IPS-15b (cell line): ENCODE measurements at regions not wholly inside any gene's neighbourhood (a gene's known extent, or its start where the extent isn't known, plus 50 kb on each side); places are given as distances from the start of the nearest gene placed in this dataset.
"Not testable (repeated sequence)": the region's sequence is repeated elsewhere in the genome, so short reads cannot be mapped to it uniquely, and the experiment has no call there.

Experiments
- H3K27me3 ChIP-seq: one replicate; pipeline ENCODE4 v1.6.1; 2013; ENCODE audit warnings: low read length; ENCODE audit not compliant: control insufficient read depth, insufficient read depth
- H3K36me3 ChIP-seq: one replicate; pipeline ENCODE4 v1.6.1; 2013; ENCODE audit warnings: low read length; ENCODE audit not compliant: control insufficient read depth, insufficient read depth
- H3K4me1 ChIP-seq: one replicate; pipeline ENCODE4 v1.6.1; 2013; ENCODE audit warnings: mild to moderate bottlenecking, low read length; ENCODE audit not compliant: control insufficient read depth, insufficient read depth
- H3K4me3 ChIP-seq: one replicate; pipeline ENCODE4 v1.5.1; 2013; ENCODE audit warnings: low read depth, low read length
- H3K9ac ChIP-seq: one replicate; pipeline ENCODE4 v1.6.1; 2013; ENCODE audit warnings: low read depth, mild to moderate bottlenecking, low read length
- H3K9me3 ChIP-seq: one replicate; pipeline ENCODE4 v1.6.1; 2013; ENCODE audit warnings: mild to moderate bottlenecking, low read length; ENCODE audit not compliant: control insufficient read depth, insufficient read depth

- H3K27me3 ChIP-seq = no peaks in the 10 kb centered on the region
- H3K9ac ChIP-seq = no peak overlapping the region
- no peaks in the 10 kb centered on the region for H3K4me1 ChIP-seq
- no peaks in the 10 kb centered on the region for H3K9me3 ChIP-seq
- H3K4me3 ChIP-seq = no peak overlapping the region
- H3K36me3 ChIP-seq = no peaks in the 10 kb centered on the region
These were observed 195.2 kb downstream of the NRP2 start for GRCh38 chr2:205877496-205877895.

GRCh38 chr2:205876127-205876526, 193.8 kb downstream of the NRP2 start:
- no peak overlapping the region for H3K9ac ChIP-seq
- no peaks in the 10 kb centered on the region for H3K9me3 ChIP-seq
- no peaks in the 10 kb centered on the region for H3K36me3 ChIP-seq
- H3K4me3 ChIP-seq = no peak overlapping the region
- H3K27me3 ChIP-seq = no peaks in the 10 kb centered on the region
- no peaks in the 10 kb centered on the region for H3K4me1 ChIP-seq

GRCh38 chr2:205872716-205873115, 190.4 kb downstream of the NRP2 start:
- Histone ChIP-seq H3K4me3 (no peak overlapping the region), H3K36me3 (no peaks in the 10 kb centered on the region), H3K9me3 (no peaks in the 10 kb centered on the region), H3K9ac (no peak overlapping the region), H3K27me3 (no peaks in the 10 kb centered on the region), H3K4me1 (no peaks in the 10 kb centered on the region)

- Histone ChIP-seq H3K36me3 (no peaks in the 10 kb centered on the region), H3K9me3 (no peaks in the 10 kb centered on the region), H3K4me3 (no peak overlapping the region), H3K27me3 (peaks cover 3% of the 10 kb centered on the region), H3K4me1 (no peaks in the 10 kb centered on the region), H3K9ac (no peak overlapping the region)
These were observed 187.1 kb downstream of the NRP2 start for GRCh38 chr2:205869439-205869838.

- Histone ChIP-seq H3K27me3 (peaks cover 3% of the 10 kb centered on the region), H3K36me3 (no peaks in the 10 kb centered on the region), H3K4me3 (no peak overlapping the region), H3K4me1 (no peaks in the 10 kb centered on the region), H3K9ac (no peak overlapping the region), H3K9me3 (no peaks in the 10 kb centered on the region)
These were observed 186.6 kb downstream of the NRP2 start for GRCh38 chr2:205868773-205869333.

GRCh38 chr2:205868053-205868452, 185.8 kb downstream of the NRP2 start:
- Histone ChIP-seq H3K9ac (no peak overlapping the region), H3K9me3 (no peaks in the 10 kb centered on the region), H3K4me3 (no peak overlapping the region), H3K36me3 (no peaks in the 10 kb centered on the region), H3K27me3 (peaks cover 3% of the 10 kb centered on the region), H3K4me1 (no peaks in the 10 kb centered on the region)

- Histone ChIP-seq H3K4me3 (no peak overlapping the region), H3K9ac (no peak overlapping the region), H3K36me3 (no peaks in the 10 kb centered on the region), H3K27me3 (peaks cover 3% of the 10 kb centered on the region), H3K4me1 (no peaks in the 10 kb centered on the region), H3K9me3 (no peaks in the 10 kb centered on the region)
These were observed 185.1 kb downstream of the NRP2 start for GRCh38 chr2:205867371-205867770.

- Histone ChIP-seq H3K27me3 (peaks cover 3% of the 10 kb centered on the region), H3K9me3 (no peaks in the 10 kb centered on the region), H3K9ac (no peak overlapping the region), H3K36me3 (no peaks in the 10 kb centered on the region), H3K4me1 (no peaks in the 10 kb centered on the region), H3K4me3 (no peak overlapping the region)
These were observed 183.7 kb downstream of the NRP2 start for GRCh38 chr2:205865905-205866441.

- no peaks in the 10 kb centered on the region for H3K36me3 ChIP-seq
These were observed 182.8 kb downstream of the NRP2 start for GRCh38 chr2:205865056-205865455.

GRCh38 chr2:205864491-205864890, 182.2 kb downstream of the NRP2 start:
- H3K4me1 ChIP-seq = no peaks in the 10 kb centered on the region
- H3K9me3 ChIP-seq = no peaks in the 10 kb centered on the region
- H3K36me3 ChIP-seq = no peaks in the 10 kb centered on the region
- H3K4me3 ChIP-seq = no peak overlapping the region
- H3K27me3 ChIP-seq = peaks cover 3% of the 10 kb centered on the region
- no peak overlapping the region for H3K9ac ChIP-seq

More at GRCh38 chr2:205865056-205865455, 182.8 kb downstream of the NRP2 start:
- Histone ChIP-seq H3K9me3 (no peaks in the 10 kb centered on the region), H3K4me3 (no peak overlapping the region), H3K27me3 (peaks cover 3% of the 10 kb centered on the region), H3K4me1 (no peaks in the 10 kb centered on the region), H3K9ac (no peak overlapping the region)

GRCh38 chr2:205862761-205863160, 180.5 kb downstream of the NRP2 start:
- H3K9ac ChIP-seq, H3K9me3 ChIP-seq, H3K4me3 ChIP-seq, H3K36me3 ChIP-seq, H3K4me1 ChIP-seq, H3K27me3 ChIP-seq: not testable (repeated sequence)

- H3K27me3 ChIP-seq = peaks cover 3% of the 10 kb centered on the region
- H3K9me3 ChIP-seq = no peaks in the 10 kb centered on the region
- H3K4me1 ChIP-seq = no peaks in the 10 kb centered on the region
- H3K4me3 ChIP-seq = no peak overlapping the region
- no peak overlapping the region for H3K9ac ChIP-seq
- no peaks in the 10 kb centered on the region for H3K36me3 ChIP-seq
These were observed 178.6 kb downstream of the NRP2 start for GRCh38 chr2:205860885-205861284.
